OCI-LY3 (cell line): ENCODE measurements at regions not wholly inside any gene's neighbourhood (a gene's known extent, or its start where the extent isn't known, plus 50 kb on each side); places are given as distances from the start of the nearest gene placed in this dataset.

Experiments used
- H2AFZ ChIP-seq: fragments of 200-600, 300-600 bp; shearing (Covaris generic); 2 replicates; pipeline ENCODE4 v1.6.0; 2014; ENCODE audit warnings: antibody characterized with exemption, low read depth, low read length
- H3K27ac ChIP-seq: fragments of 200-600, 300-600 bp; sonication (generic); 2 replicates; pipeline ENCODE4 v1.5.1; 2014; ENCODE audit warnings: mild to moderate bottlenecking, low read length, moderate library complexity, mixed read lengths
- H3K27me3 ChIP-seq: fragments of 200-600, 300-600 bp; sonication (generic); 2 replicates; pipeline ENCODE4 v1.6.1; 2014; ENCODE audit warnings: low read depth, low read length, mixed read lengths
- H3K36me3 ChIP-seq: fragments of 200-600, 300-600 bp; sonication (generic); replicated peaks from 2 replicates; pipeline ENCODE3; 2014; ENCODE audit warnings: low read depth, low read length, mixed read lengths
- H3K4me1 ChIP-seq: fragments of 300-600, 200-600 bp; sonication (generic); 2 replicates; pipeline ENCODE4 v1.6.1; 2014; ENCODE audit warnings: low read length, mixed read lengths
- H3K4me2 ChIP-seq: fragments of 200-600, 300-600 bp; sonication (generic); 2 replicates; pipeline ENCODE4 v1.6.1; 2014; ENCODE audit warnings: low read length, mixed read lengths
- H3K4me3 ChIP-seq: fragments of 300-600, 200-600 bp; sonication (generic); 2 replicates; pipeline ENCODE4 v1.5.1; 2014; ENCODE audit warnings: antibody characterized with exemption, mild to moderate bottlenecking, low read length, moderate library complexity
- H3K79me2 ChIP-seq: fragments of 300-600, 200-600 bp; shearing (Covaris generic); 2 replicates; pipeline ENCODE4 v1.6.1; 2014; ENCODE audit warnings: mild to moderate bottlenecking, low read length, mixed read lengths
- H3K9ac ChIP-seq: fragments of 300-600, 200-600 bp; shearing (Covaris generic); 2 replicates; pipeline ENCODE4 v1.6.0; 2014; ENCODE audit warnings: mild to moderate bottlenecking, low read length, moderate library complexity
- H3K9me3 ChIP-seq: fragments of 200-600, 300-600 bp; shearing (Covaris generic); 2 replicates; pipeline ENCODE4 v1.6.1; 2014; ENCODE audit warnings: low read length, mixed read lengths; ENCODE audit not compliant: insufficient read depth
- H4K20me1 ChIP-seq: fragments of 200-600, 300-600 bp; sonication (generic); 2 replicates; pipeline ENCODE4 v1.6.1; 2016; ENCODE audit warnings: low read length, mixed read lengths; ENCODE audit not compliant: insufficient read depth
- CTCF ChIP-seq: fragments of 200-600, 300-600 bp; sonication (generic); IDR thresholded peaks from 2 replicates; pipeline ENCODE4 v1.5.1; 2014; ENCODE audit warnings: antibody characterized with exemption, low read length, low read depth
- EZH2phosphoT487 ChIP-seq: fragments of 200-600 bp; shearing (Covaris generic); IDR thresholded peaks from 2 replicates; pipeline ENCODE4 v1.6.1; 2018; ENCODE audit warnings: antibody characterized with exemption, mixed run types, low read depth

- Histone ChIP-seq H3K79me2 (no peaks in the 10 kb centered on the region), H2AFZ (no peak overlapping the region), H3K9ac (no peak overlapping the region), H3K4me1 (no peaks in the 10 kb centered on the region), H3K4me3 (no peak overlapping the region), H3K9me3 (no peaks in the 10 kb centered on the region), H3K27ac (no peak overlapping the region), H3K4me2 (no peak overlapping the region), H4K20me1 (no peaks in the 10 kb centered on the region), H3K27me3 (no peaks in the 10 kb centered on the region), H3K36me3 (no peaks in the 10 kb centered on the region)
- TF ChIP-seq EZH2phosphoT487 (no peak), CTCF (no peak)
Measured at GRCh38 chr5:58224661-58225060, 235.2 kb downstream of the PLK2 start.

DNA sequence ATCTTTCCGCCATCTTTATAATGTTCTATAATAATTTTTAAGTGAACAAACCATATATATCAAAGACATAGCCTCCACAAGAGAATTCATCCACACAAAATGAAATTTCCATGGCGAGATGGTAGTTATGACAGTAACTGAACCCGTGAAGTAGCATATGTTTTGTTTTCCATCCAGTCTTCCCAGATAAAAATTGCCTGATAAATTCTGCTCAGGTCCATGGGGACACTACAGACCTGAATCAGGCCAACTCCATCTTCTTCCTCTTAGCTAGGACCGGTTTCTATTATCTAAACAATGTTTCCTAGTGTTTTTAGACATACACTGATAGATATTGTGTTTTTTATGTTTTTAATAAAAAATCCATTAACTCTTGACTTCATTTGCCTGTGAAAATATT lies 235.7 kb downstream of the PLK2 start:
- H3K4me2 ChIP-seq: no peak overlapping the region
- H3K79me2 ChIP-seq: no peaks in the 10 kb centered on the region
- H4K20me1 ChIP-seq: no peaks in the 10 kb centered on the region
- no peak overlapping the region for H2AFZ ChIP-seq
- H3K9ac ChIP-seq: no peak overlapping the region
- no peak overlapping the region for H3K27ac ChIP-seq
- H3K9me3 ChIP-seq: no peaks in the 10 kb centered on the region
- no peaks in the 10 kb centered on the region for H3K27me3 ChIP-seq
- H3K4me3 ChIP-seq: no peak overlapping the region
- no peak for TF ChIP-seq CTCF
- TF ChIP-seq EZH2phosphoT487: no peak
- H3K4me1 ChIP-seq: no peaks in the 10 kb centered on the region
- H3K36me3 ChIP-seq: no peaks in the 10 kb centered on the region

DNA sequence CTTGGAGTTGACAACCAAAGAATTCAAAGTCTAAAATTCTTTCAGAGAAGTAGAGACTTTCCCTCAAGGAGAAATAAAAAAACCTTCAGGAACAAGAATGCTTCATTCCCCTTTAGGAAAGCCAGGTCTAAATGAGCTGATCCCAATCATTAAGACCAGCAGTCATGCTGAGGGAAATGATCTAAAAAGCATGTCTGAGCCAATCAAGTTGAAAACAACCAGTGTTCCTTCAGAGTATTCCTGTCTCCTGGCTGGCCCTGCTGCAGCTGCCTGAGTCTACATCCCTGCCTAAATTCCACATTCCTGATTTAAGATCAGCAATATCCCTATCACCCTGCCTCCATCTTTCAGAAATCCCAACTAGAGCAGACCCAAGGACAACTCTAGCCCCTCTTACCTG lies 244.5 kb downstream of the PLK2 start:
- no peak overlapping the region for H3K27ac ChIP-seq
- no peak overlapping the region for H3K9ac ChIP-seq
- H3K79me2 ChIP-seq: no peaks in the 10 kb centered on the region
- H3K9me3 ChIP-seq: no peaks in the 10 kb centered on the region
- H3K36me3 ChIP-seq: no peaks in the 10 kb centered on the region
- no peak overlapping the region for H3K4me3 ChIP-seq
- TF ChIP-seq CTCF (no peak), EZH2phosphoT487 (no peak)
- H4K20me1 ChIP-seq: no peaks in the 10 kb centered on the region
- H2AFZ ChIP-seq: no peak overlapping the region
- no peaks in the 10 kb centered on the region for H3K27me3 ChIP-seq
- no peaks in the 10 kb centered on the region for H3K4me1 ChIP-seq
- no peak overlapping the region for H3K4me2 ChIP-seq

GRCh38 chr5:58211441-58211840 lies 248.4 kb downstream of the PLK2 start:
- Histone ChIP-seq H3K27ac (no peak overlapping the region), H3K4me3 (no peak overlapping the region), H3K79me2 (no peaks in the 10 kb centered on the region), H3K27me3 (no peaks in the 10 kb centered on the region), H3K4me2 (no peak overlapping the region), H2AFZ (no peak overlapping the region), H3K36me3 (no peaks in the 10 kb centered on the region), H3K4me1 (no peaks in the 10 kb centered on the region), H3K9ac (no peak overlapping the region), H4K20me1 (no peaks in the 10 kb centered on the region), H3K9me3 (no peaks in the 10 kb centered on the region)
- TF ChIP-seq EZH2phosphoT487 (no peak), CTCF (no peak)
